ENCODE measurements at regions not wholly inside any gene's neighbourhood (a gene's known extent, or its start where the extent isn't known, plus 50 kb on each side); places are given as distances from the start of the nearest gene placed in this dataset.

- ChIA-PET CTCF (interaction anchor here (1.3 to 2.6 kb wide), 3 partner anchors 8 to 17 kb away, joined by 3 to 11 read pairs (median 4); no protein-coding TSS in a partner anchor), POLR2A (no interaction called here)
- Histone ChIP-seq H3K27ac (ENCODE audit: low read length in 2 of 2) (no peak overlapping the region), H3K4me2 (replicated peaks; ENCODE audit: low read depth, low read length, poor library complexity, severe bottlenecking) (no peak overlapping the region), H3K9me3 (ENCODE audit: control extremely low read depth in 1 of 3, control insufficient read depth in 2 of 3, insufficient read depth in 1 of 3, low read length in 2 of 3) (no peaks in the 10 kb centered on the region), H3K79me2 (ENCODE audit: control insufficient read depth, insufficient read depth, low read length) (no peaks in the 10 kb centered on the region), H4K20me1 (ENCODE audit: control insufficient read depth, insufficient read depth, low read length, poor library complexity, severe bottlenecking) (no peaks in the 10 kb centered on the region), H3K36me3 (replicated peaks in 1 of 2; ENCODE audit: control extremely low read depth in 1 of 2, control insufficient read depth in 1 of 2, extremely low read depth in 1 of 2, insufficient read depth in 2 of 2, low read length in 1 of 2) (no peaks in the 10 kb centered on the region), H3K4me3 (ENCODE audit: control extremely low read depth in 1 of 5, extremely low read depth in 1 of 5, insufficient read depth in 1 of 5, low read depth in 2 of 5, low read length in 4 of 5) (no peak overlapping the region), H3K4me1 (ENCODE audit: control insufficient read depth in 2 of 2, insufficient read depth in 2 of 2, low read length in 2 of 2) (peaks cover 3 to 5% of the 10 kb centered on the region in 2 donors), H2AFZ (ENCODE audit: insufficient read depth, low read depth, low read length, poor library complexity, severe bottlenecking) (no peak overlapping the region), H3K9ac (ENCODE audit: low read length) (no peak overlapping the region), H3K27me3 (replicated peaks in 1 of 4; ENCODE audit: control extremely low read depth in 1 of 4, control insufficient read depth in 3 of 4, insufficient read depth in 4 of 4, low read length in 3 of 4) (no peaks in the 10 kb centered on the region)
- no CpG with 5 or more reads among the region's 2 CpGs for WGBS (ENCODE audit: insufficient coverage)
- Mint-ChIP-seq H3K4me1 (peaks cover 8% of the 10 kb centered on the region), H3K9me3 (ENCODE audit: insufficient read depth) (no peaks in the 10 kb centered on the region), H3K27me3 (no peaks in the 10 kb centered on the region), H3K27ac (no peak overlapping the region), H3K4me3 (no peak overlapping the region)
- intact Hi-C loops (cut with micrococcal nuclease), result no loop called here
- no peak for TF ChIP-seq EZH2 (IDR thresholded peaks at IDR 0.05; ENCODE audit: borderline replicate concordance, insufficient read depth, low read depth, low read length, poor library complexity, severe bottlenecking)
- TF ChIP-seq CTCF (IDR thresholded peaks at IDR 0.05), result no peak
- DNase-seq (no peak), ATAC-seq (ENCODE audit: low read depth) (no peak)
These were observed 113.7 kb downstream of the ZNF281 start for GRCh38 chr1:200296091-200296661.

- intact Hi-C loops (cut with micrococcal nuclease), result no loop called here
- Histone ChIP-seq H3K27ac (ENCODE audit: low read length in 2 of 2) (no peak overlapping the region), H3K4me3 (ENCODE audit: control extremely low read depth in 1 of 5, extremely low read depth in 1 of 5, insufficient read depth in 1 of 5, low read depth in 2 of 5, low read length in 4 of 5) (no peak overlapping the region), H3K9me3 (ENCODE audit: control extremely low read depth in 1 of 3, control insufficient read depth in 2 of 3, insufficient read depth in 1 of 3, low read length in 2 of 3) (no peaks in the 10 kb centered on the region), H3K9ac (ENCODE audit: low read length) (no peak overlapping the region), H3K36me3 (replicated peaks in 1 of 2; ENCODE audit: control extremely low read depth in 1 of 2, control insufficient read depth in 1 of 2, extremely low read depth in 1 of 2, insufficient read depth in 2 of 2, low read length in 1 of 2) (no peaks in the 10 kb centered on the region), H2AFZ (ENCODE audit: insufficient read depth, low read depth, low read length, poor library complexity, severe bottlenecking) (no peak overlapping the region), H4K20me1 (ENCODE audit: control insufficient read depth, insufficient read depth, low read length, poor library complexity, severe bottlenecking) (no peaks in the 10 kb centered on the region), H3K79me2 (ENCODE audit: control insufficient read depth, insufficient read depth, low read length) (no peaks in the 10 kb centered on the region), H3K4me1 (ENCODE audit: control insufficient read depth in 2 of 2, insufficient read depth in 2 of 2, low read length in 2 of 2) (peaks cover 3 to 4% of the 10 kb centered on the region in 2 donors), H3K27me3 (replicated peaks in 1 of 4; ENCODE audit: control extremely low read depth in 1 of 4, control insufficient read depth in 3 of 4, insufficient read depth in 4 of 4, low read length in 3 of 4) (no peaks in the 10 kb centered on the region), H3K4me2 (replicated peaks; ENCODE audit: low read depth, low read length, poor library complexity, severe bottlenecking) (no peak overlapping the region)
- TF ChIP-seq EZH2 (IDR thresholded peaks at IDR 0.05; ENCODE audit: borderline replicate concordance, insufficient read depth, low read depth, low read length, poor library complexity, severe bottlenecking), result no peak
- TF ChIP-seq CTCF (IDR thresholded peaks at IDR 0.05), result no peak
- no peak overlapping the region for H3K27ac Mint-ChIP-seq
- no peaks in the 10 kb centered on the region for H3K9me3 Mint-ChIP-seq (ENCODE audit: insufficient read depth)
- ATAC-seq (ENCODE audit: low read depth) (no peak), DNase-seq (no peak)
- H3K4me1 Mint-ChIP-seq, result peaks cover 12% of the 10 kb centered on the region
- no peak overlapping the region for H3K4me3 Mint-ChIP-seq
- no CpG with 5 or more reads among the region's 2 CpGs for WGBS (ENCODE audit: insufficient coverage)
- ChIA-PET CTCF (interaction anchor here (0.9 kb wide), 2 partner anchors 11 to 194 kb away, joined by 3 to 4 read pairs; no protein-coding TSS in a partner anchor), POLR2A (no interaction called here)
- no peaks in the 10 kb centered on the region for H3K27me3 Mint-ChIP-seq
These were observed 115.6 kb downstream of the ZNF281 start for GRCh38 chr1:200294241-200294640.
